Thymus (tissue), 11 donors: ENCODE measurements at regions not wholly inside any gene's neighbourhood (a gene's known extent, or its start where the extent isn't known, plus 50 kb on each side); places are given as distances from the start of the nearest gene placed in this dataset.
"Not testable (repeated sequence)": the region's sequence is repeated elsewhere in the genome, so short reads cannot be mapped to it uniquely, and the experiment has no call there.

ENCODE experiments used
- DNase-seq, 9 donors: peaks; one replicate each; pipeline ENCODE4 v3.0.0-alpha.2; 2013; ENCODE audit warnings: low spot score in 9 of 9, low read depth in 6 of 9, missing footprints in 1 of 9
- H3K27ac ChIP-seq, 2 donors: one replicate each; pipeline ENCODE4 v1.5.1; 2013; ENCODE audit warnings: control low read depth in 1 of 2, low read depth in 1 of 2, low read length in 1 of 2, mild to moderate bottlenecking in 1 of 2, moderate library complexity in 1 of 2
- H3K27me3 ChIP-seq, 2 donors: one replicate each; pipeline ENCODE4 v1.5.1; 2013; ENCODE audit warnings: low read length in 1 of 2; ENCODE audit not compliant: control insufficient read depth in 2 of 2, insufficient read depth in 1 of 2
- H3K36me3 ChIP-seq, 2 donors: one replicate each; pipeline ENCODE4 v1.5.1; 2013; ENCODE audit warnings: low read length in 1 of 2, mild to moderate bottlenecking in 1 of 2, moderate library complexity in 1 of 2; ENCODE audit not compliant: control insufficient read depth in 2 of 2, insufficient read depth in 2 of 2
- H3K4me1 ChIP-seq, 2 donors: one replicate each; pipeline ENCODE4 v1.5.1; 2013; ENCODE audit warnings: low read length in 2 of 2; ENCODE audit not compliant: control insufficient read depth in 2 of 2, insufficient read depth in 2 of 2
- H3K4me3 ChIP-seq, 2 donors: one replicate each; pipeline ENCODE4 v1.5.1; 2013; ENCODE audit warnings: low read length in 2 of 2, control low read depth in 1 of 2, mild to moderate bottlenecking in 1 of 2
- H3K9me3 ChIP-seq, 2 donors: one replicate each; pipeline ENCODE4 v1.5.1; 2013; ENCODE audit warnings: low read length in 1 of 2, mild to moderate bottlenecking in 1 of 2; ENCODE audit not compliant: control insufficient read depth in 2 of 2, insufficient read depth in 1 of 2
- WGBS: extraction: QIAGEN DNeasy Blood & Tissue Kit; methylation state at CpG from one replicate; pipeline ENCODE4 v1.1.7; 2013; 5-methylcytosine and 5-hydroxymethylcytosine counted together
- donor health status: healthy.

- no peaks in the 10 kb centered on the region for H3K36me3 ChIP-seq
- no peak overlapping the region for H3K4me3 ChIP-seq
- H3K27me3 ChIP-seq = no peaks in the 10 kb centered on the region
- peaks cover 0 to 4% of the 10 kb centered on the region in 2 donors for H3K9me3 ChIP-seq
- H3K4me1 ChIP-seq = peaks cover 2 to 23% of the 10 kb centered on the region in 2 donors
- H3K27ac ChIP-seq = no peak overlapping the region
- no peak for DNase-seq
- WGBS = 95% methylated on average over 2 of the region's 2 CpGs
Measured at GRCh38 chr6:14520536-14520935, 403.0 kb downstream of the CD83 start.

- no peaks in the 10 kb centered on the region for H3K27me3 ChIP-seq
- H3K9me3 ChIP-seq = peaks cover 0 to 4% of the 10 kb centered on the region in 2 donors
- H3K4me1 ChIP-seq = peaks cover 2 to 21% of the 10 kb centered on the region in 2 donors
- H3K36me3 ChIP-seq = no peaks in the 10 kb centered on the region
- WGBS = 87% methylated on average over 5 of the region's 5 CpGs
- H3K27ac ChIP-seq = no peak overlapping the region
- H3K4me3 ChIP-seq = no peak overlapping the region
- DNase-seq = no peak
Measured at GRCh38 chr6:14521141-14521540, 403.6 kb downstream of the CD83 start.

GRCh38 chr6:14521861-14522260 is 404.3 kb downstream of the CD83 start:
- H3K9me3 ChIP-seq, H3K4me3 ChIP-seq, H3K36me3 ChIP-seq, DNase-seq, H3K27me3 ChIP-seq, H3K27ac ChIP-seq: not testable (repeated sequence)
- 98% methylated on average over 11 of the region's 11 CpGs for WGBS
- H3K4me1 ChIP-seq = peaks cover 2 to 14% of the 10 kb centered on the region in 2 donors

GRCh38 chr6:14524319-14524718 is 406.7 kb downstream of the CD83 start:
- H3K36me3 ChIP-seq = no peaks in the 10 kb centered on the region
- peaks cover 0 to 7% of the 10 kb centered on the region in 2 donors for H3K9me3 ChIP-seq
- no peak for DNase-seq
- WGBS = 93% methylated on average over 3 of the region's 3 CpGs
- H3K27me3 ChIP-seq = no peaks in the 10 kb centered on the region
- no peaks in the 10 kb centered on the region for H3K4me1 ChIP-seq
- no peak overlapping the region for H3K27ac ChIP-seq
- H3K4me3 ChIP-seq = no peak overlapping the region

- no peaks in the 10 kb centered on the region for H3K4me1 ChIP-seq
- no peak overlapping the region for H3K27ac ChIP-seq
- H3K4me3 ChIP-seq = no peak overlapping the region
- DNase-seq = no peak
- WGBS = 90% methylated on average over 4 of the region's 4 CpGs
- no peaks in the 10 kb centered on the region for H3K36me3 ChIP-seq
- no peaks in the 10 kb centered on the region for H3K27me3 ChIP-seq
- peaks cover 0 to 2% of the 10 kb centered on the region in 2 donors for H3K9me3 ChIP-seq
Measured at GRCh38 chr6:14530385-14530784, 412.8 kb downstream of the CD83 start.

- 80% methylated on average over 5 of the region's 5 CpGs for WGBS
- no peak for DNase-seq
- H3K9me3 ChIP-seq = no peaks in the 10 kb centered on the region
- no peaks in the 10 kb centered on the region for H3K36me3 ChIP-seq
- no peak overlapping the region for H3K27ac ChIP-seq
- no peak overlapping the region for H3K4me3 ChIP-seq
- no peaks in the 10 kb centered on the region for H3K4me1 ChIP-seq
- H3K27me3 ChIP-seq = no peaks in the 10 kb centered on the region
Measured at GRCh38 chr6:14533446-14533845, 415.9 kb downstream of the CD83 start.

- Histone ChIP-seq H3K27ac (no peak overlapping the region), H3K36me3 (no peaks in the 10 kb centered on the region), H3K4me1 (peaks cover 7 to 24% of the 10 kb centered on the region in 2 donors), H3K9me3 (no peaks in the 10 kb centered on the region), H3K4me3 (no peak overlapping the region), H3K27me3 (no peaks in the 10 kb centered on the region)
- no peak for DNase-seq
- 97% methylated on average over 1 of the region's 1 CpG for WGBS
Measured at GRCh38 chr6:14537030-14537429, 419.5 kb downstream of the CD83 start.

- Histone ChIP-seq H3K9me3 (no peaks in the 10 kb centered on the region), H3K27ac (no peak overlapping the region), H3K4me3 (no peak overlapping the region), H3K27me3 (no peaks in the 10 kb centered on the region), H3K36me3 (no peaks in the 10 kb centered on the region), H3K4me1 (peaks cover 25 to 55% of the 10 kb centered on the region in 2 donors)
- DNase-seq = no peak
- WGBS = 92% methylated on average over 5 of the region's 5 CpGs
Measured at GRCh38 chr6:14540276-14540675, 422.7 kb downstream of the CD83 start.

GRCh38 chr6:14540810-14541540 is 423.4 kb downstream of the CD83 start:
- Histone ChIP-seq H3K4me1 (peaks cover 25 to 60% of the 10 kb centered on the region in 2 donors), H3K9me3 (no peaks in the 10 kb centered on the region), H3K4me3 (no peak overlapping the region), H3K27me3 (no peaks in the 10 kb centered on the region), H3K27ac (no peak overlapping the region), H3K36me3 (no peaks in the 10 kb centered on the region)
- DNase-seq = no peak
- 96% methylated on average over 11 of the region's 11 CpGs for WGBS
